NCI-H774 (cell line): ENCODE measurements at regions not wholly inside any gene's neighbourhood (a gene's known extent, or its start where the extent isn't known, plus 50 kb on each side); places are given as distances from the start of the nearest gene placed in this dataset.
"Not testable (repeated sequence)": the region's sequence is repeated elsewhere in the genome, so short reads cannot be mapped to it uniquely, and the experiment has no call there.

Source experiments
- DNase-seq: peaks from one replicate; lab custom pipeline; 2025; lab: John Stamatoyannopoulos, UW

- not testable (repeated sequence) for DNase-seq
Measured at GRCh38 chr1:70751676-70752287, 295.8 kb downstream of the PTGER3 start.

GRCh38 chr1:70754701-70755100 lies 292.9 kb downstream of the PTGER3 start:
- no peak for DNase-seq

- DNase-seq, result no peak
Measured at GRCh38 chr1:70760154-70760553, 287.5 kb downstream of the PTGER3 start.

GRCh38 chr1:70762386-70762785 lies 285.2 kb downstream of the PTGER3 start:
- no peak for DNase-seq

GRCh38 chr1:70764747-70765146 lies 282.9 kb downstream of the PTGER3 start:
- no peak for DNase-seq

- DNase-seq, result no peak
Measured at GRCh38 chr1:70767377-70767776, 280.2 kb downstream of the PTGER3 start.

- DNase-seq, result no peak
Measured at GRCh38 chr1:70768216-70768615, 279.4 kb downstream of the PTGER3 start.

- no peak for DNase-seq
Measured at GRCh38 chr1:70778056-70778762, 269.4 kb downstream of the PTGER3 start.

GRCh38 chr1:70778934-70779333 lies 268.7 kb downstream of the PTGER3 start:
- DNase-seq, result no peak

- DNase-seq, result no peak
Measured at GRCh38 chr1:70779571-70779970, 268.0 kb downstream of the PTGER3 start.

- DNase-seq, result no peak
Measured at GRCh38 chr1:70785287-70785686, 262.3 kb downstream of the PTGER3 start.

- no peak for DNase-seq
Measured at GRCh38 chr1:70790232-70790923, 257.2 kb downstream of the PTGER3 start.

- DNase-seq, result not testable (repeated sequence)
Measured at GRCh38 chr1:70795064-70795463, 252.6 kb downstream of the PTGER3 start.

- DNase-seq, result not testable (repeated sequence)
Measured at GRCh38 chr1:70796298-70796697, 251.3 kb downstream of the PTGER3 start.

GRCh38 chr1:70802625-70803024 lies 245.0 kb downstream of the PTGER3 start:
- not testable (repeated sequence) for DNase-seq

- DNase-seq, result no peak
Measured at GRCh38 chr1:70805641-70806040, 242.0 kb downstream of the PTGER3 start.

- DNase-seq, result no peak
Measured at GRCh38 chr1:70807088-70807664, 240.4 kb downstream of the PTGER3 start.

GRCh38 chr1:70809069-70809468 lies 238.5 kb downstream of the PTGER3 start:
- DNase-seq, result no peak

GRCh38 chr1:70811815-70812214 lies 235.8 kb downstream of the PTGER3 start:
- no peak for DNase-seq

- no peak for DNase-seq
Measured at GRCh38 chr1:70812442-70813109, 235.0 kb downstream of the PTGER3 start.

- no peak for DNase-seq
Measured at GRCh38 chr1:70818401-70818800, 229.2 kb downstream of the PTGER3 start.

GRCh38 chr1:70819231-70819630 lies 228.4 kb downstream of the PTGER3 start:
- no peak for DNase-seq
